Neural cell (in vitro differentiated cells): ENCODE measurements at regions not wholly inside any gene's neighbourhood (a gene's known extent, or its start where the extent isn't known, plus 50 kb on each side); places are given as distances from the start of the nearest gene placed in this dataset.

Experiments
- CTCF ChIP-seq: fragments of 450-650 bp; IDR thresholded peaks from 2 replicates; pipeline ENCODE4 v1.5.1; 2014; ENCODE audit warnings: antibody characterized with exemption, mild to moderate bottlenecking, moderate library complexity; ENCODE audit not compliant: poor library complexity, severe bottlenecking
- EP300 ChIP-seq: fragments of 450-650 bp; conservative IDR thresholded peaks from 2 replicates; pipeline ENCODE4 v1.6.1; 2014; ENCODE audit warnings: antibody characterized with exemption, mild to moderate bottlenecking, moderate library complexity; ENCODE audit not compliant: poor library complexity, severe bottlenecking
- EZH2 ChIP-seq: fragments of 200-600, 300-800 bp; shearing (Covaris generic), sonication (generic); IDR thresholded peaks from 2 replicates; pipeline ENCODE4 v1.6.1; 2014; ENCODE audit warnings: antibody characterized with exemption, low read length, borderline replicate concordance, mild to moderate bottlenecking; ENCODE audit not compliant: insufficient read depth, poor library complexity, severe bottlenecking
- MXI1 ChIP-seq: fragments of 450-650 bp; conservative IDR thresholded peaks from 2 replicates; pipeline ENCODE4 v1.6.1; 2014; ENCODE audit warnings: antibody characterized with exemption, mild to moderate bottlenecking; ENCODE audit not compliant: poor library complexity, severe bottlenecking
- POLR2AphosphoS5 ChIP-seq: IDR thresholded peaks from 2 replicates; pipeline ENCODE4 v1.6.1; 2012
- RAD21 ChIP-seq: fragments of 450-650 bp; conservative IDR thresholded peaks from 2 replicates; pipeline ENCODE4 v1.6.1; 2014; ENCODE audit warnings: antibody characterized with exemption, mild to moderate bottlenecking, moderate library complexity
- REST ChIP-seq: IDR thresholded peaks from 2 replicates; pipeline ENCODE4 v1.6.1; 2012; ENCODE audit warnings: borderline replicate concordance
- SMC3 ChIP-seq: fragments of 450-650 bp; conservative IDR thresholded peaks from 2 replicates; pipeline ENCODE4 v1.6.1; 2014; ENCODE audit warnings: antibody characterized with exemption, mild to moderate bottlenecking, moderate library complexity; ENCODE audit not compliant: poor library complexity

GRCh38 chr7:28328822-28329660 is 83.3 kb upstream of the CREB5 start:
- TF ChIP-seq CTCF: no peak
- no peak for TF ChIP-seq EP300
- TF ChIP-seq REST: no peak
- no peak for TF ChIP-seq EZH2
- TF ChIP-seq SMC3: no peak
- TF ChIP-seq RAD21: no peak
- no peak for TF ChIP-seq MXI1
- no peak for TF ChIP-seq POLR2AphosphoS5
